ENCODE measurements at regions not wholly inside any gene's neighbourhood (a gene's known extent, or its start where the extent isn't known, plus 50 kb on each side); places are given as distances from the start of the nearest gene placed in this dataset.

DNA sequence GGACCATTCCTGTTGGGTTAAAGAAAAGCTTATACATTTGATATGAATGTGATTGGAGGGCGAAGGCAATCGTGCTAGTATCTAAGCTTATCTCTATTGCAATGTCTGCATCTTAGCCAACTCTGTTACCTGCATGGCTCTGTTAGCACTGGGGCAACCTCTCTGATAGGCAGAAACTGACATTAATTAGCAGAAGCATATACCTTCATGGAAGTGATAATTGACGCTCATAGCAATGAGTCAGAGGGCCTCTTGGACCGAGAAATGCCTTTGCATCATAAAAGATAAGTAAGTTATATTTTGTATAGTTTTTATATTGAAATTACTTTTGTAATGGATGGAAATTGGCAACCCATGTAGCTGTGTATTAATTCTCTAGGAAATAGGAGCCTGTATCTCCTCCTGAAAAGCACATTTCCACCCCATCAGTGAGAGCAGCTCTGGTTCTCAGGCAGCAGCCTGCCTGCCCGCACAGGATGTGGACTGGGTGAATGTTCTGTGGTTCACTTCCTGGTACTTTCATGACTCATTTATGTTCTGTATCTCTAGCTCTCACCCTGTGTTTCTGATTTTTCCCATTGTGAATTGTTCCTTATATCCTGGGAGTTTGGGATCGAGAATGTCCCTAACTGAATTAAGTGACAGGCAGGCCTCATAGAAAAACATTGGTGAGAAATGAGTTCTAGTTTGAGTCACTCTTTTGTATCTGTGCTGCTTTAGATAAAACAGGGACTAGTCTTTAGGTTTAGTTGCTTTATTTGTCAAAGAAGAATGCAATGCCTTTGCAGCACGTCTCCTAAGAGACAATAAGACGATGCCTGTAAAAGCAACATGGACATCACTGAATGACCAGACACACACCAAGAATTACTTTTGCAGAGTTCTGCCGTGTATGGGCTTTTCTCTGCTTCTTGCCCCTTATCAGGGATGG lies 344.9 kb downstream of the DCDC2C start:
- Histone ChIP-seq H3K27me3 (ENCODE audit: control insufficient read depth in 1 of 2, insufficient read depth in 2 of 2, low read length in 2 of 2) (peaks cover 0 to 10% of the 10 kb centered on the region in 2 experiments; a peak in 2 of 5 replicates), H3K4me3 (replicated peaks in 1 of 3; ENCODE audit: insufficient read depth in 1 of 3, low read depth in 2 of 3, low read length in 3 of 3) (no peak overlapping the region), H3K4me2 (ENCODE audit: low read depth, low read length) (no peak overlapping the region), H3K9me3 (ENCODE audit: low read length) (no peaks in the 10 kb centered on the region), H3K79me2 (ENCODE audit: insufficient read depth, low read length) (no peaks in the 10 kb centered on the region), H3K36me3 (replicated peaks in 1 of 2; ENCODE audit: control insufficient read depth in 1 of 2, insufficient read depth in 2 of 2, low read length in 2 of 2) (no peaks in the 10 kb centered on the region), H3K4me1 (ENCODE audit: insufficient read depth, low read length) (no peaks in the 10 kb centered on the region), H4K20me1 (ENCODE audit: insufficient read depth, low read length) (no peaks in the 10 kb centered on the region), H3K27ac (ENCODE audit: extremely low read length, insufficient read depth, low read length) (no peak overlapping the region), H3K9ac (ENCODE audit: insufficient read depth, low read depth, low read length) (no peak overlapping the region), H2AFZ (ENCODE audit: low read length) (no peak overlapping the region)
- 4% methylated on average over 9 of the region's 9 CpGs for WGBS (ENCODE audit: low lambda C conversion rate)
- in situ Hi-C loops (cut with HindIII; ENCODE audit: extremely low pct_ligation_motif_present, low pct_unique_long_range_greater_than_20kb) = no loop called here
- ATAC-seq (no peak), FAIRE-seq (no peak), DNase-seq (ENCODE audit: low spot score) (no peak)
- BruUV-seq (replicated peaks) = no TSS peak
- TF ChIP-seq ZNF543 (CRISPR knock-in tag; IDR thresholded peaks at IDR 0.05) = no peak
- TF ChIP-seq, protein P1, sequence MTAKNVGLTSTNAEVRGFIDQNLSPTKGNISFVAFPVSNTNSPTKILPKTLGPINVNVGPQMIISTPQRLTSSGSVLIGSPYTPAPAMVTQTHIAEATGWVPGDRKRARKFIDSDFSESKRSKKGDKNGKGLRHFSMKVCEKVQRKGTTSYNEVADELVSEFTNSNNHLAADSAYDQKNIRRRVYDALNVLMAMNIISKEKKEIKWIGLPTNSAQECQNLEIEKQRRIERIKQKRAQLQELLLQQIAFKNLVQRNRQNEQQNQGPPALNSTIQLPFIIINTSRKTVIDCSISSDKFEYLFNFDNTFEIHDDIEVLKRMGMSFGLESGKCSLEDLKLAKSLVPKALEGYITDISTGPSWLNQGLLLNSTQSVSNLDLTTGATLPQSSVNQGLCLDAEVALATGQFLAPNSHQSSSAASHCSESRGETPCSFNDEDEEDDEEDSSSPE (CRISPR knock-in tag; IDR thresholded peaks at IDR 0.05) = no peak
- no peak for TF ChIP-seq DMAP1 (CRISPR knock-in tag; IDR thresholded peaks at IDR 0.05)
- no peak for TF ChIP-seq ZNF17 (CRISPR knock-in tag; IDR thresholded peaks at IDR 0.05)
- TF ChIP-seq NFKBIZ (CRISPR knock-in tag; IDR thresholded peaks at IDR 0.05) = no peak
- no peak for TF ChIP-seq NFYC (CRISPR knock-in tag; IDR thresholded peaks at IDR 0.05)
- no peak for TF ChIP-seq GATA4 (IDR thresholded peaks at IDR 0.05; ENCODE audit: borderline replicate concordance, low read depth)
- TF ChIP-seq ZNF234 (CRISPR knock-in tag; conservative IDR thresholded peaks at IDR 0.05) = no peak
- no peak for TF ChIP-seq ZKSCAN1 (IDR thresholded peaks at IDR 0.05; ENCODE audit: low read length)
- TF ChIP-seq, protein P2, sequence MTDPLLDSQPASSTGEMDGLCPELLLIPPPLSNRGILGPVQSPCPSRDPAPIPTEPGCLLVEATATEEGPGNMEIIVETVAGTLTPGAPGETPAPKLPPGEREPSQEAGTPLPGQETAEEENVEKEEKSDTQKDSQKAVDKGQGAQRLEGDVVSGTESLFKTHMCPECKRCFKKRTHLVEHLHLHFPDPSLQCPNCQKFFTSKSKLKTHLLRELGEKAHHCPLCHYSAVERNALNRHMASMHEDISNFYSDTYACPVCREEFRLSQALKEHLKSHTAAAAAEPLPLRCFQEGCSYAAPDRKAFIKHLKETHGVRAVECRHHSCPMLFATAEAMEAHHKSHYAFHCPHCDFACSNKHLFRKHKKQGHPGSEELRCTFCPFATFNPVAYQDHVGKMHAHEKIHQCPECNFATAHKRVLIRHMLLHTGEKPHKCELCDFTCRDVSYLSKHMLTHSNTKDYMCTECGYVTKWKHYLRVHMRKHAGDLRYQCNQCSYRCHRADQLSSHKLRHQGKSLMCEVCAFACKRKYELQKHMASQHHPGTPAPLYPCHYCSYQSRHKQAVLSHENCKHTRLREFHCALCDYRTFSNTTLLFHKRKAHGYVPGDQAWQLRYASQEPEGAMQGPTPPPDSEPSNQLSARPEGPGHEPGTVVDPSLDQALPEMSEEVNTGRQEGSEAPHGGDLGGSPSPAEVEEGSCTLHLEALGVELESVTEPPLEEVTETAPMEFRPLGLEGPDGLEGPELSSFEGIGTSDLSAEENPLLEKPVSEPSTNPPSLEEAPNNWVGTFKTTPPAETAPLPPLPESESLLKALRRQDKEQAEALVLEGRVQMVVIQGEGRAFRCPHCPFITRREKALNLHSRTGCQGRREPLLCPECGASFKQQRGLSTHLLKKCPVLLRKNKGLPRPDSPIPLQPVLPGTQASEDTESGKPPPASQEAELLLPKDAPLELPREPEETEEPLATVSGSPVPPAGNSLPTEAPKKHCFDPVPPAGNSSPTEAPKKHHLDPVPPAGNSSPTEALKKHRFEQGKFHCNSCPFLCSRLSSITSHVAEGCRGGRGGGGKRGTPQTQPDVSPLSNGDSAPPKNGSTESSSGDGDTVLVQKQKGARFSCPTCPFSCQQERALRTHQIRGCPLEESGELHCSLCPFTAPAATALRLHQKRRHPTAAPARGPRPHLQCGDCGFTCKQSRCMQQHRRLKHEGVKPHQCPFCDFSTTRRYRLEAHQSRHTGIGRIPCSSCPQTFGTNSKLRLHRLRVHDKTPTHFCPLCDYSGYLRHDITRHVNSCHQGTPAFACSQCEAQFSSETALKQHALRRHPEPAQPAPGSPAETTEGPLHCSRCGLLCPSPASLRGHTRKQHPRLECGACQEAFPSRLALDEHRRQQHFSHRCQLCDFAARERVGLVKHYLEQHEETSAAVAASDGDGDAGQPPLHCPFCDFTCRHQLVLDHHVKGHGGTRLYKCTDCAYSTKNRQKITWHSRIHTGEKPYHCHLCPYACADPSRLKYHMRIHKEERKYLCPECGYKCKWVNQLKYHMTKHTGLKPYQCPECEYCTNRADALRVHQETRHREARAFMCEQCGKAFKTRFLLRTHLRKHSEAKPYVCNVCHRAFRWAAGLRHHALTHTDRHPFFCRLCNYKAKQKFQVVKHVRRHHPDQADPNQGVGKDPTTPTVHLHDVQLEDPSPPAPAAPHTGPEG (CRISPR knock-in tag; IDR thresholded peaks at IDR 0.05) = no peak
- TF ChIP-seq FLYWCH1 (CRISPR knock-in tag; IDR thresholded peaks at IDR 0.05) = no peak
- TF ChIP-seq ZNF441 (CRISPR knock-in tag; IDR thresholded peaks at IDR 0.05; ENCODE audit: borderline replicate concordance) = no peak
- intact Hi-C loops (cut with micrococcal nuclease; ENCODE audit: unreplicated experiment) = no loop called here
- ChIA-PET POLR2A (no interaction called here), CTCF (ENCODE audit: low intra/inter-chr PET ratio, low total read pairs) (no interaction called here)
